Activated B cell treated with CpG ODN at 0.5 μM for 24 hours (primary cell): ENCODE measurements at regions not wholly inside any gene's neighbourhood (a gene's known extent, or its start where the extent isn't known, plus 50 kb on each side); places are given as distances from the start of the nearest gene placed in this dataset.

Experiments used
- ATAC-seq: fragments of 200-7000 bp; cut with Tn5 transposase; one replicate; pipeline ENCODE4 v1.10.0; 2021; ENCODE audit warnings: low read depth, mild to moderate bottlenecking, moderate library complexity
- CTCF ChIA-PET: fragments of 350-600 bp; sonication (Branson Sonifier 250); formaldehyde crosslinking; loops from one replicate; lab custom pipeline; 2021; ENCODE audit warnings: antibody characterized with exemption; lab: Charles Lee
- POLR2A ChIA-PET: fragments of 350-600 bp; sonication (Branson Sonifier 250); formaldehyde crosslinking; loops from one replicate; lab custom pipeline; 2021; ENCODE audit warnings: antibody characterized with exemption; lab: Charles Lee
- DNase-seq: peaks from one replicate; pipeline ENCODE4 v3.0.0; 2022
- H3K27ac Mint-ChIP-seq: one replicate; pipeline ENCODE4 v1.8.0; 2020; ENCODE audit warnings: mixed read lengths
- H3K27me3 Mint-ChIP-seq: one replicate; pipeline ENCODE4 v1.8.0; 2021; ENCODE audit warnings: mixed read lengths
- H3K36me3 Mint-ChIP-seq: one replicate; pipeline ENCODE4 v1.8.0; 2021; ENCODE audit warnings: low read depth, mixed read lengths
- H3K4me1 Mint-ChIP-seq: one replicate; pipeline ENCODE4 v1.8.0; 2021; ENCODE audit warnings: mixed read lengths
- H3K4me3 Mint-ChIP-seq: one replicate; pipeline ENCODE4 v1.8.0; 2020; ENCODE audit warnings: mild to moderate bottlenecking, mixed read lengths
- H3K9me3 Mint-ChIP-seq: one replicate; pipeline ENCODE4 v1.8.0; 2020; ENCODE audit warnings: mixed read lengths
- CTCF ChIP-seq: fragments of 200-600 bp; IDR thresholded peaks from one replicate; pipeline ENCODE4 v1.8.0; 2022; ENCODE audit warnings: antibody characterized with exemption, mild to moderate bottlenecking
- intact Hi-C: fragments of 100-400 bp; cut with micrococcal nuclease; formaldehyde crosslinking; loops from one replicate; pipeline ENCODE4 v1.15.1; 2024

DNA sequence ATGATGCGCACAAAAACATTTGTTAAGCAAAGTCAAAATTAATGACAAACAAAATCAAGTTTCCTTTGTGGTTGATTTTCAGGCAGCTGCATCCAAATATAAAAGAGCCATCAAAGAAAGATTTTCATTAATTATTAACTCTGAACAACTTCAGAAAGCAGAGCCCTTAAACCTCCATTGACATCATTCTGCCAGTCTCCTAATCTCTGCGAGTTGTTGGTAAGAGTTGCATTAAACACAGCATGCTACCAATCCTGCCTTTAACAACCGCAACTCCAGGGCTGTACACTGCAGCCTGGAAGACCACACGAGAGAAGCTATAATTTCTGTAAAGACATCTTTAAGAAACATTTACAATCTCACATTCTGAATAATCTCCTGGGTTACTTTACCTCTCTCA, 204.6 kb downstream of the NR2F2 start:
- DNase-seq (no peak), ATAC-seq (no peak)
- ChIA-PET CTCF (no interaction called here), POLR2A (no interaction called here)
- no peaks in the 10 kb centered on the region for H3K4me1 Mint-ChIP-seq
- no peaks in the 10 kb centered on the region for H3K36me3 Mint-ChIP-seq
- H3K27me3 Mint-ChIP-seq = no peaks in the 10 kb centered on the region
- no peak for TF ChIP-seq CTCF
- no peaks in the 10 kb centered on the region for H3K9me3 Mint-ChIP-seq
- H3K27ac Mint-ChIP-seq = no peak overlapping the region
- intact Hi-C loops = no loop called here
- no peak overlapping the region for H3K4me3 Mint-ChIP-seq

DNA sequence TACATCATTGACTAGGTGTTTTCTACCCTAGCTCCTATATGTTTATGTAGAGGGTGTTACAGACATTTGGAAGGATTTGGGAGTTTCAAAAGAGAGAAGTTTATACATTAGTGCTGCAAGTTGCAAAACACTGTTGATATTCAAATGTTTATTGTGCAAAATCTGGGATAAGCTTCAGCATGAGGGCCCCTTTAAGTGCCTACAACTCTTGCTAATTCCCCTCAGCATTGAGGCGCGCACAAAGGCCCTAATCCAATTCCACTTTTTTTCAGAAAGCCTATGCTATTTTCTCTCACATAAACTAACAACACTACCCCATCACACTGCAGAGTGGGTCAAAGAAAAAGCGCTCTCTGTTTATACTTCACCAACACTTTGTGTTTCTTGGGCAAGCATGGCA, 208.0 kb downstream of the NR2F2 start:
- H3K36me3 Mint-ChIP-seq = no peaks in the 10 kb centered on the region
- DNase-seq (no peak), ATAC-seq (no peak)
- no peaks in the 10 kb centered on the region for H3K4me1 Mint-ChIP-seq
- intact Hi-C loops = no loop called here
- H3K27me3 Mint-ChIP-seq = no peaks in the 10 kb centered on the region
- no peak for TF ChIP-seq CTCF
- POLR2A ChIA-PET = no interaction called here
- H3K9me3 Mint-ChIP-seq = no peaks in the 10 kb centered on the region
- CTCF ChIA-PET = no interaction called here
- no peak overlapping the region for H3K27ac Mint-ChIP-seq
- H3K4me3 Mint-ChIP-seq = no peak overlapping the region

DNA sequence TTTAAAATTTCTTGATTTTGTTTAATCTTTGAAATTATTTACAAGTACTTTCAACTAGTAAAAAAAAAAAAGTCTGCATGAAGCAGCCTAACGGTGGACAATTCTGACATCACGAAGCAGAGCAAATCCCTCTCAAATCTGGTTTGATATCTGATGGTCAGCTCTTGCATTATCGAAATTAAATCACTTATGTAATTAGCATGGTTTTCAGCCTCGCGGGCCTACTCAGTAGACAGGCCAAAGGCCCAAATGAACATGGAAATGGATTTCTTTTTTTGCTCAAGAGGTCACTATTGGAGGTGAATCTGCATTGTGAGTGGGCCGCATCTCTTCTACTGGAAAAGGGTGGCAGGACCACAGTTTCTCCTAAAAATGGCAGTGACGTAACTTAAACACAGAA, 209.8 kb downstream of the NR2F2 start:
- no peak for DNase-seq
- ChIA-PET POLR2A (no interaction called here), CTCF (no interaction called here)
- H3K9me3 Mint-ChIP-seq = no peaks in the 10 kb centered on the region
- H3K36me3 Mint-ChIP-seq = no peaks in the 10 kb centered on the region
- intact Hi-C loops = no loop called here
- H3K27ac Mint-ChIP-seq = no peak overlapping the region
- no peaks in the 10 kb centered on the region for H3K4me1 Mint-ChIP-seq
- H3K4me3 Mint-ChIP-seq = no peak overlapping the region
- H3K27me3 Mint-ChIP-seq = no peaks in the 10 kb centered on the region
- no peak for ATAC-seq
- no peak for TF ChIP-seq CTCF

DNA sequence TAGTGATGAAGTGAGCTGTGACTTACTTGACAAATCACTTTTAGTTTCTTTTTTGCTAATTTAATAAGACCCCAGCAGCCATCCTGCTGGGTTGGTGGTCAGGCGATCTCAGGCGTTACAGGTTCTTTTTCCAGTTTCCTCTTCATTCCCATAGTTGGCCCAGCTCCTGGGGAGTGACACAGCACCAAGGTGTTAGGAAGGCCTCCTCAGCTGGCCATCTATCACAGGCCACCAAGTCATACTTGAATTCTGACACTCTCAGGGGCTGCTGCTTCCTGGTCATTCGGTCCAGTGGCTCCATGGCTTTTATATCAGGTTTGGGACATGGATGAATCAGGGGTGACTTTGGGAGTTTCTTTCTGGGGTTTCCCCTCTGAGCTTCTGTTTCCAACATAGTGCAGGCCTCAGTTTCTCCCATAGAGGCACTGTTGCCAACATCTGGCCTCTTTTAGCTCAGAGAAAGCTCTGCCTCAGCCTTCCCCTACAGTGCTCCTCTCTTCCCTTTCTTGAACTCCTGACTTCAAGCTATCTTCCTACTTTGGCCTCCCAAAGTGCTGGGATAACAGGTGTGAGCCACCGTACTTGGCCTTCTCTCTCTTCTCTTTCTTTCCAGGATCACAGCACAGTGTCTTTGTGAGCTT, 211.8 kb downstream of the NR2F2 start:
- ATAC-seq (no peak), DNase-seq (no peak)
- ChIA-PET POLR2A (no interaction called here), CTCF (no interaction called here)
- Mint-ChIP-seq H3K9me3 (no peaks in the 10 kb centered on the region), H3K4me1 (no peaks in the 10 kb centered on the region), H3K27me3 (no peaks in the 10 kb centered on the region), H3K27ac (no peak overlapping the region), H3K4me3 (no peak overlapping the region), H3K36me3 (no peaks in the 10 kb centered on the region)
- TF ChIP-seq CTCF = no peak
- intact Hi-C loops = no loop called here

DNA sequence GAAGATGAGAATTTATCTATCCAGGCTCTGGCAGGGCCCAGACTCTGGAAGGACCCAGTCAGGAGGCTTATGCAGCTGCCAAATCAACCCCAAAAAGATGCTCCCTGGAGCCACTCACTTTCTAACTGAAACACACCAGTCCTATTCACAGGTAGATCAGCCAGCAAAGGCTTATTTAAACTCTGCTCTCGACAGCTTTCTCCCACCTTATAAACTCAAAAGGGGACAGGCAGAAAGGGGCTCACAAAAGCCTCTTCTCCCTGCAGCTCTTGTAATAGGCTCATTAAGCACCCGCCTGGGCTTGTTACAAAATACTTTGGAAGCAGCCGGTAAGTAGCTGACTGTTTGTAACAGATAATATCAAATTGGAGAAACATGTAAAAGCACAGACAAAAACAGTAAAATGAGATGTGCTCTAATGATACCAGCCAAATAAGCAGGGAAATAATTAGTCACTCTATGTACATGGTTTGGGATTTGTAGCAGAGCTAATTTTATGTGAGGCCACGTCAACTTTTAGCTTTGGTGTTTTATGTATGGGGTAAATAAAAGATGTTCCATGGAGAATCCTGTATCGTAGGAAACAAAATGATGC, 213.8 kb downstream of the NR2F2 start:
- no peaks in the 10 kb centered on the region for H3K36me3 Mint-ChIP-seq
- no peak overlapping the region for H3K4me3 Mint-ChIP-seq
- POLR2A ChIA-PET = no interaction called here
- no peak for TF ChIP-seq CTCF
- ATAC-seq (no peak), DNase-seq (no peak)
- no peaks in the 10 kb centered on the region for H3K27me3 Mint-ChIP-seq
- CTCF ChIA-PET = no interaction called here
- H3K27ac Mint-ChIP-seq = no peak overlapping the region
- no peaks in the 10 kb centered on the region for H3K9me3 Mint-ChIP-seq
- no peaks in the 10 kb centered on the region for H3K4me1 Mint-ChIP-seq
- intact Hi-C loops = no loop called here
